Spleen (tissue), 7 donors: ENCODE measurements at regions not wholly inside any gene's neighbourhood (a gene's known extent, or its start where the extent isn't known, plus 50 kb on each side); places are given as distances from the start of the nearest gene placed in this dataset.

Source experiments
- CTCF ChIP-seq, 11 experiments: fragments of 200-600 bp in 7 of 11; fragments of 450-650 bp in 4 of 11; sonication (generic) in 4 of 11; IDR thresholded peaks in 8 of 11; conservative IDR thresholded peaks in 3 of 11; 1 replicate in 7 of 11; 2 replicates in 4 of 11; pipeline versions ENCODE4 v1.4.0 to v1.8.0; 2016 to 2021; ENCODE audit warnings: antibody characterized with exemption in 11 of 11, inconsistent platforms in 4 of 11, mild to moderate bottlenecking in 1 of 11
- POLR2A ChIP-seq, 3 donors: fragments of 450-650 bp; IDR thresholded peaks; one replicate each; pipeline ENCODE4 v1.5.1; 2017; ENCODE audit warnings: antibody characterized with exemption in 3 of 3, mild to moderate bottlenecking in 1 of 3
- POLR2AphosphoS5 ChIP-seq, 3 donors: sonication (generic); formaldehyde crosslinking; IDR thresholded peaks; one replicate each; pipeline ENCODE4 v1.5.1; 2017; ENCODE audit warnings: antibody characterized with exemption in 3 of 3
- donor health status: DM: no; HTN: no; CAD: no; lungs with moderate emphysema.
- donor health status: DM: no; HTN: no; CAD: no.
- donor health status: DM: no; HTN: no; CAD: no.

GRCh38 chr2:131966256-131966655, 195.5 kb downstream of the ANKRD30BL start:
- TF ChIP-seq POLR2AphosphoS5 (IDR thresholded peaks at IDR 0.05) (no peak), CTCF (IDR thresholded peaks at IDR 0.05 in 8 of 11, conservative IDR thresholded peaks at IDR 0.05 in 3 of 11) (no peak), POLR2A (IDR thresholded peaks at IDR 0.05) (no peak)
